NCI-H510A (cell line): ENCODE measurements at regions not wholly inside any gene's neighbourhood (a gene's known extent, or its start where the extent isn't known, plus 50 kb on each side); places are given as distances from the start of the nearest gene placed in this dataset.

ENCODE experiments used
- DNase-seq: peaks from one replicate; lab custom pipeline; 2025; lab: John Stamatoyannopoulos, UW

DNA sequence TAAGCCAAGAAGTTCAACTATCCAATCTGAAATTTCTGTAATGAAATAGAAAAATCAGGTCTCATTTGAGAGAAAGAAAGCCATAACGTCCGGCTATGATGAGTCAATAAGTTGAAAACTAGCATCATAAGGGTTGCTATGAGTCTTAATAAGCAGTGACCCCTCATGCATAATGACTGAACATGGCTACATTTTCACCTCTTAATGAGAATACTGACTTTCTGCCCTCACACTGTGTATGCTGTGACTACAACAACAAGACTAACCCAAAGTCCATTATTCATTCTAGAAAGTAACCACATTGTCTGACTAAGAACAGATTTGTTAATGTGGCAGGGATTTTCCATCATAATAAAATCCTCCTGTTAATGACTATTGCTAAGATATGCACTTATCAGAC, 884.0 kb upstream of the CADM2 start:
- no peak for DNase-seq

DNA sequence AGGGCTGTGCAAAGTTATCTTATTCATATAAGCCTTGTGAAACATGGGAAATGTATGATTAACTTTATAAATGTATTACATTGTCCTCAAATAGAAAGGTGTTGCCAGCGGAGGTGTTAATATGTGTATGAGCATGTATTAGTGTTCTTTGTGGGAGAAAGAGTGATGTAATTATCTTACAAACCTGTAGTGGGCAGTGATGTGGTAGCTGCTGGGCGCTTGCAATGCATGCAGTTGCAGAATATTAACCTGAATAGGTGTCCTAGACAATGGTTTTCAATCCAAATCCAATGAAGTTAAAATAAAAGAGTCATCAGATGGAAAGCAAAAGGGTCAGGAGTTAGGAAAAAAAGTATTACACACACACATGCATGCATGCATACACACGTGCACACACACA, 881.3 kb upstream of the CADM2 start:
- no peak for DNase-seq

DNA sequence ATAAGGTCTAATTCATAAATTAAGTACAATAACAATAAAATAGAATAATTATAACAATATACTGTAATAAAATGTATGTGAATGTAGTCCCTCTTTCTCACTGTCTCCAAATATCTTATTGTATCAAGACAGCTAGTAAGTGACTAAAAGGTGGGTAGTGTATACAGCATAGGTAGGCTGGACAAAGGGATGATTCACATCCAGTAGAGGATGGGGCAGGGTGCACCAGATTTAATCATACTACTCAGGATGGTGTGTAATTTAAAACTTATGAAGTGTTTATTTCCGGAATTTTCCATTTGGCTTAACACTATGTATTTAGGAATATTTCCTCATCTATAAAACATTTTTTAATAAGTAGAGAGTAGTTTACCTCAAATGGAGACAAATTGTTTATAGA, 876.1 kb upstream of the CADM2 start:
- no peak for DNase-seq

DNA sequence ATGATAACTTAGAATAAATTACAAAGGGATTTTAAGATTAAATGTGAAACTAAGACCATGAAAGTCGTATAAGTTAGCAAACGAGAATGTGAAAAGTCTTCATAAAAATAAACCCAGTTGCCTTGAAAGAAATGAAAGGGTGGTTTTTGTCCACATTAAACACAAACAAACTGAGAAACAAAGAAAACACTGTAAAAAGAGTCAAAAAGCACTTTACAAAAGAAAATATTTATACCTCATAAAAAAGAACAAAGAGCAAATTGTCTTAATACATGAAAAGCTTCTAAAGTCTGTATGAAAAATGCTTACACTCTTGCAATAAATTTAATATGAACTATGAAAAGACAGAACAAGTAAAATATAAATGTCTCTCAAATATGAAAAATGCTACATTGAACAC, 865.9 kb upstream of the CADM2 start:
- DNase-seq: no peak

DNA sequence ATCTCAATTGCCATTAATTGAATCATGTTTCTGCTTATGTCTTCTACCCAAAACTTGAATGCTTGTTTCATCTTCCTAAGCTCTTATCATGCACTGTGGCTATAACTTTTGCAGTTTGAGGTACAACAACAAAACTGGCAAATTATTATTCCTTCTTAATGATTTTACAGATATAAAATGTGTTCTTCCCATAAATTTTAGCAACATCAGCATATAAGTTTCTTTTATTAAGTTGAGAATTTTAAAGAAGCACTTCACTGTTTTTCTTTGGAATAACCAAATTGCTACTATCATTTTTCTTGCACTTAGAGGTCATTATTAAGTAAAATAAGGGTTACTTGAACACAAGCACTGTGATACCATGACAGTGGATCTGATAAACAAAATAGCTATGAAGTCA, 862.6 kb upstream of the CADM2 start:
- no peak for DNase-seq

DNA sequence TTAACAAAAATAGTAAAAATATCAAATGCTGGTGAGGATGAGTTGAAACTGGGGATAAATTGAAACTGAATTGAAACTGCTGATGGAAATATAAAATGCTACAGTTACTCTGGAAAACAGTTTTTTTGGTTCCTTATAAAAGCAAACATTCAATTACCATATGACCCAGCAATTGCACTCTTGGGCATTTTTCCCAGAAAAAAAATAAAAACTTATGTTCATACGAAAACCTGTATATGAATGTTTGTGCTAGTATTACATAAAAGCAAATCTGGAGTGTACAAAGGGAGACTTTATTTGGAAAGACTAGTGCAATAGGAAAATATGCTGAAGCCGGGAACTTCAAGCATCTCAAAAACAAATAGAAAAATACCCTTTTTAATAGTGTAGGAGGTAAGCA, 857.9 kb upstream of the CADM2 start:
- no peak for DNase-seq

DNA sequence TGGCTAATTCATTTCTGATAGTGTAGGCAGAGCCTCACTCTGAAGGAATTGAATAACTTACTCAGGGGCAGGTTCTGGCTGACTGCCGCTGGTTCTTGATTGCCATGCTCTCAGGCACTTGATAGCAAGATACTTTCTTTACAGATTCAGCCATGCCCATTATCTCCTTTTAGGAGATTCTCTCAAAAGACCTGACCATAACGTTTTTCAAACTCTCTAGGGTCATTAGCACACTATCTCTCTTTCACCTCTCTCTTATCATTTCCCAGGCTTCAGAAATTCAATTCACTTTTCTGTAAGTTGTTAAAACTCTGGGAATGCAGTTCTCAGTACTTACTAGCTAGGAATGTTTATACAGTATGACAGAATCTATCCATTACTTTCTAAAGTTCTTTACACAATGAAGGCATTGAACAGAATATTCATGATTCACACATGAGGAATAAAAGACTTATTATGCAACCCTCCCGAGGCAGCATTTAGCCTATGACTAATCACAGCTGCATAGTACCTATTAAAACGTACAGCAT, 850.3 kb upstream of the CADM2 start:
- no peak for DNase-seq

DNA sequence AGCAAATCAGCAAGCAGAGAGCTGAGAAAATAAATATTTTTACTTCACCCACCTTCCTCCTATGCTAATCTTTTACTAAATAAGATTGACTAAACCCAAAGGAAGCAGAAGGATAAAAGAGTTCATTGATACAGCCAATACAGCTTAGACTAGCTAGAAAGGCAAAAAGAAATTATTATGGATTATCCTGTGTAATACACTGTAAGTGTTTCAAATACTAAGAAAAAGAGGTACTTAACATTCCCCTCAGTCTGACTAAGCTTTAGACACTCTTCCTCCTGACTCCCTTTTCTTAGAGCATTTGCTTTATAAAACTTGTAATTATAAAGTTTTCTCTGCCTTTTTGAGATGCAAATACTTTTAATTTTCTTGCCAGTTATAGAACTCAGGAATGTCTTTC, 848.9 kb upstream of the CADM2 start:
- DNase-seq: no peak

DNA sequence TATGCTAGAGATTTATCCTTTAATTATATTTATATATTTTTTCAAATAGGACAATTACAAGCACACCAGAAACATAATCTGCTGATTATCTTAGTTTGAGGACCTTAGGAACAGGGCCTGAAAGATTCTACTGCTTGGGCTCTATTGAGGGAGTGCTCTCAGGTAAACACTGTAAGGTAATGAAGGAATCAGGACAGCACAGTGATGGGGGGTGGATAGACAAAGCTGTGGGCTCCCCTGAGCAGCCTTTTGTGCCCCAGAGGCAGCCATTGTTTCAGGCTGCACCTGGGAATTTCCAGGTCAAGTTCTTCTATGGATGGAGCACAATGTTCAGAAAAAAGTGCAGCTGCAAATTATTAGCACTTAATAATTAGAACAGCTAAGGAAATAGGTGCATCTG, 848.0 kb upstream of the CADM2 start:
- no peak for DNase-seq

DNA sequence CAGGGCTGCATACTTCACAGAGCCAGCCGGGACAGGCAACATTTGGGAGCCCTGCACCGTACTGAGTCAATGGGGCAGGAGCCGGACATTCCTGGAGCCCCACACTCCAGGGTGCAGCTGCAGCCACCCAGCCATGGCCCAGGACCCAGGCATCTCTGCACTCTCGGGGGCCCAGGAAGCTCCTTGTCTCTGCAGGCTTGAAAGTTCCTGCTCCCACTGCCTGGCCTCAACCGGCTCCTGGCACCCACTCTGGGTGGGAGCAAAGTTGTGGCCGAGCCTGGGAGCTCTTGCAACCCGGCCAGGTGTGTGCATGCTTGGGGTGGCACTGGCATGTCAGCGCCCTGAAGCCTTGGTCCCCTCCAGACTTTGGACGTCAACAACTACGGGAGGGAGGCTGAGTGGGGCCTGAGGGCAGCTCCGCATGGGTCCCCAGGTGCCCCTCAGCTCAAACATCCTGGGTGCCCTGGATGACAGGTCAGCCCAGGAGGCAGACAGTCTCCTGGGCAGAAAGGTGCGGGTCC, 833.5 kb upstream of the CADM2 start:
- DNase-seq: no peak

DNA sequence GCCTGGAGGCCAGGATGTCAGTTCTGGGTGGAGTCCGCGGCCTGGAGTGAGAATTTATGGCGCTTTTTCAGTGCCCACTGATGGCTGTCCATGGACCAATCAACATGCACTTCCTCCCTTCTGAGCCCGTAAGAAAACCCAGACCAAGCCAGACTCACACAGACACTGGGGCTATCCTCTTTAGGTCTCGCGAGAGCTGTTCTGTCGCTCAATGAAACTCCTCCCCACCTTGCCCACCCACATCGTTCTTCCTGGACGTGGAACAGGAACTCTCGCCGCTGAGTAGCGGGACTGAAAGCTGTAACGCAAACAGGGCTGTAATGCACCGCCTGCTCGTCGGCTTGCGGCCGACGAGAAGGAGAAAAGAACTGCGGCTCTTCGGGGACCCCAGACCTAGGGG, 833.0 kb upstream of the CADM2 start:
- no peak for DNase-seq

DNA sequence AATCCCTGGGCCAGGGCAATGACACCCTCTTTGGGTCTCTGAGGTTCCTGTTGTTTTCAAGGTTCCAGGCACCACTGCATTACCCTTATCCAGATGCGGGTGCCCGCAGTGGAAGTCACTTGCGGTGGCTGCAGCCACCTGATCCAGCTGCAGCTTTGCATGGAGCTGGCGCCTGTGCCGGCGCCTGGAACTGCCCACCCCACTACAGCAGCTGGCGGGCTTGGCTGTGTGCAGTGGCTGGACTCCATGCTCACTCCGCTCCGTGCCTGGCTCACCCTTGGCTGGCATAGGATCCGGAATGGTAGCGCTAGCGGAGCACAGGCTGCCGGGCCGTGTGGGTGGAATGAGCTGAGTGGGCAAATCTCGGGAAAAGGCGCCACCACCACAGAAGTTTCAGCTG, 832.6 kb upstream of the CADM2 start:
- no peak for DNase-seq

DNA sequence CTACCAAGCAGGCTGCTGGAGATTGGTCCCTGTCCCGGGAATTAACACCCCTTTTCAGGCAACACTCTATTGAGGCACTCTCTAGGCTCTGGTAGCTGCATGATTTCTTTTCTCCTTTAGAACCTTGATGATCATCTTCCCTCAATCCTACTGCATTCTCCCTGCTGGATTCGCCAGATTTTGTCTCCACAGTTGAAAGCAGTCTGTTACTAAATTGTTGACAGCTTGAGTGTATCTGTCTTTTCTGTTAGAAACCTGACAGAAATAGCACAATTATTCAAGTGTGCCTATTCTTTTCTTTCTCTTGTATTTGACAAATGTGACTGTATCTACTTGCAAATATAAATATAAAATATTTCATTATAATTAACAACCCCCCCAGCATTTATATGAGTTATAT, 830.8 kb upstream of the CADM2 start:
- no peak for DNase-seq

DNA sequence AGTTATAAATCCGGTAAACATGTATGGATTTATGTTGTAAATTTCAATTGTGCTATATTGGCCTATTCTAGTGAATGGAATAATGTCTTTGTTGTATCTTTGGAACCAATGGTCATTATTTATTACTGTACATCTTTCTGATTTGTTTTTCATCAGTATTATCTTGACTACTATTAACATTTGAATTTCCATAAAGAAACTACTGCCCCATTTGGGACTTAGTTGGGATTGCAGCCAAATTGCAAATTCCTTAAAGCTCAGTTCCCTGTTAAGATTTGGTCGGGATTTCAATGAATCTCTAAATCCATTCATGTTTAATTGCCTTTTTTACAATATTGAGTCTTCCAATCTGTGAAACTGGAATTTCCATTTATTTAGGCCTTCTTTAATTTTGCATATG, 822.4 kb upstream of the CADM2 start:
- no peak for DNase-seq

DNA sequence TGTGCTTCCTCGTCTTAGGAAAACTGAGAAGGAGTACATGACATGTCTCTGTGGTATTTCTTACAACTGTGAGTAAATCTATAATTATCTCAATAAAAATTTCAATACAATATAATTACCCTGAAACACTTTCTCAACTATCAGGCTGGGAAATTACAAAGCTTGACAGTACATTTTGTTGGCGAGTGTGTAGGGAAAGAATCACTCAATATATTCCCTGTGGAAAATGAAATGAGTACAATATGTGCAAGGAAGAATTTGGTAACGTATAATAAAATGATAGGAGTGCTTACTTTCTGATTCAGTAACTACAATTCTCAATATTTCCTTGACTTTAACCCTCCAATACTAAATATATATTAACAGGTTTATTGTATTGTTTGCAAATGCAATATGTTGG, 818.2 kb upstream of the CADM2 start:
- no peak for DNase-seq

DNA sequence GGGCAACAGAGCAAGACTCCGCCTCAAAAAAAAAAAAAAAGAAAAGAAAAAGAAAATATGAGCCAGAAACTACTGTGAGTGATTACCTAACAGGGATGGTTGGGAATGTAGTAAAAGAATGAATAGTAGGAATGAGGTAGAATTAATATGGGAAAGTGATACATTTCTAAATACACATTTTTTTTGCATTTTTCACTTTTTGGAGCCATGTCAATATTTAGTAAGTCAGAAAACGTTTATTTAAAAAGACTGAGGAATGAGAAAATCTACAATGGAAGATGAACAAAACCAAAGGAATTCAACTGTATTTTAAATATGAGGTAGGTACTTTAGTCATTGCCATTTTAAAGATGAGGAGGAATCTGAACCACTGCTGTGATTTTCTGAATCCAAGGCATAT, 817.2 kb upstream of the CADM2 start:
- no peak for DNase-seq

DNA sequence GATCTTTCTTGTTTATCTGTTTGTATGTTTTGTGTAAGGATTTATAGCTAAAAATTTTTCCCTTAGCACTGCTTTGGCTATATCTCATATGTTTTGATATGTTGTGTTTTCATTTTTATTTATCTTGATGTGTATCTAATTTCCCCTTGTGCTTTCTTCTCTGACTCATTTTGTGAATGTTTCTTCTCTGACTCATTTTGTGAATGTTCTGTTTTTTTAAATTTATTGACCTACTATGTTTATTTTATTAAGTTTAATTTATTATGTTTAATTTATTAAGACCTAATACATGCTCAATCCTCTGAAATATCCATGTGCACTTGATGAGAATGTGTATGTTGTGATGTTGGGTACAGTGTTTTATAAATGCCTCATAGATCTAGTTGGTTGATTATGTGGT, 793.5 kb upstream of the CADM2 start:
- no peak for DNase-seq

DNA sequence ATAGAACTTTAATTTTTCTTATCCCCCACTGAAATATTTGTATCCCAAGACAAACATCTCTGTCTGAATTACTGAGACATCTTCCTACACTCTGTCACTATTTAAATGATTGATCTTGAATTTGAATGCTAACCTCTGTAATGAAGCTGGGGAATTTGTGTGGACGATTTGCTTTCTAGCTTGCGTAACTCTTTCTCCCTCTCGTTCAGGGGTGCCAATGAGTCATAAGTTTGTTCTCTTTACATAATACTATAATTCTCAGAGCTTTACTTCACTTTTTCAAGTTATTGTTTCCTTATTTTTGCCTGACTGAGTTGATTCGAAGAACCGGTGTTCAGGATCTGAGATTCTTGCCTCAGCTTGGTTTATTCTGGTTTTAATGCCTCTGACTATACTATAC, 783.3 kb upstream of the CADM2 start:
- DNase-seq: no peak

DNA sequence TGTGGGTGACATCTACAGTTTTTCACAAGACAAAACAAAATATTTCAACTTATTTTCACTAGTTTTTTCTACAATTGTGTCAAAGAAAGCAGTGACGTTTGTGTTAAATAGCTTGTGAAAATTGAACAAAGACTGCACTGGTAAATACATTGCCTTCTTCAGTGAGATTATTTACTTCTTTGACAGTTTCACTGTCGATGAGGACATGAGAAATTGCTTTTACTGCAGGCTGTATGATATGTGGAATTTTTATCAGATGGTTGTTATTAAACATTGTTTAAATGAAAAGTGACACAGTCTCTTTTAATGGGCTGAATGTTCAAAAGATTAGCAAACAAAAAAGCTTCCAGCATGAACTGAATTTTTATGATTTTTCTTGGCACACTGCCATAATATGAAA, 773.9 kb upstream of the CADM2 start:
- no peak for DNase-seq

DNA sequence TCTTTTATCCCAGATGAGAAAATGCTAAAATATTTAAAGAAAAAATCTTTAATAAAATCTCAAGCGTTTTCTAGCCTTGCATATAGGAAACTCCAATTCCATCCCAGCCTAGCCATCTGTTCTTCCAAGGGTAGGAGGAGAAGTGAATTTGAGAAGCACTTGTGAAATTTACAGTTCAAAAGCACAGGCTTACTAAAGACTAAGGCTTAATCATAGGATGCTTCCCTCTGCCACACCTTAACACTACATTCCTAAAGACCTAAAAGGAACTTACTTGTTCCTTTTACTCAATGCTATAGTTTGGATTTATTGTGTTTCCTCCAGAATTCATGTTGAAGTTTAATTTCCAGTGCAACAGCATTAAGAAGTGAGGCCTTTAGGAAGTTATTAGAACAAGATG, 764.8 kb upstream of the CADM2 start:
- no peak for DNase-seq

DNA sequence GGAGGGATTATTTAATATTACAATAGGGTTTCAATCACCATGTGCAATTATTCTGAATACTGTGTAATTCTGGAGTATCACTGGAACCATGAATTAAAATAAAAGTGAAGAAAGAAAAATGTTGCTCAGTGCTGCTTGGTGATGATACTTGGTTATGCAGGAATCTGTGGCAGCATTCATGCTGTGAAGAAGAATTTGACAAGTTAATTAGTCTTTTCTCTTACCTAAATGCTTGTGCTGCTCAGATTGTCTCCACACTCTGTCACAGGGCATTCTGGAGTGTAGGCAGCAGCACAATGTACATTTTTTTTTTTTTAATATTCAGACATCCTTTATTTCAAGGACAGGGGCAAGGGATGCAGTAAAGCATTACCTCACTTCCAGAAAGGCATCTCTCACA, 749.3 kb upstream of the CADM2 start:
- no peak for DNase-seq

DNA sequence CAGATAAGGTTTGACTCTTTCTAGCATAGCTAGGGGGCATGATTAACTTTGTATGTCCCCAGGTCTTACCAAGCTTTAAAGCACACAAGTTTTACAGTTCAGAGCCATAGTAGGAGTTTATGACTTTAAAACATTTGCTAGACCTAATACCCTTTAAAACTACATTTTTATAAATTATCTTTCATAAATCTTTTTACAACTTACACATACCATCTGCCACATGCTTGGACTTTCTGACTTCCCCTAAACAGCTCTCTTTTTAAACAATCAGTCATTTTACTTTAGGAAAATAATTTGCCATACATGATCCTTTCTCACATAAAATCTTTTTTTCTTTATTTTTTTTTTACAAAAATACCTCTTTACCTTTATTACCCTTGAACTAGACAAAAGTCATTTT, 735.3 kb upstream of the CADM2 start:
- DNase-seq: no peak

DNA sequence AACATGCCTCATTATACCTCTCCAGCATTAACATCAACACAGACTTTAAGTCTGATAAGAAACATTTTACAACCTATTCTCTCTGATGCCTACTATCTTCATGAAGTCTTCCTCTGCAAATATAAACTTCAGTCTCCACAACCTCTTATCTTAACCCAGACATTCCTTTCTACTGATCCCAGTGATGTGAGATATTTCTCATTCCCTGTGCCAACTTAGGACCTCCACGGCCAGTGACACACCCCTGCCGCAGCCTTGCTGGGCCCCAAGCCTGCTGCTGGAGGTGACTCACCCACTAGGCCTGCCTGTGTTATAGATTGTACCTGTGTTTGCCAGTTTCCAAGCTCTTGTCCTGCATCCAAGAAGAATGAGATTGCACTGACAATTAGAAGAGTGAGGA, 734.5 kb upstream of the CADM2 start:
- no peak for DNase-seq

DNA sequence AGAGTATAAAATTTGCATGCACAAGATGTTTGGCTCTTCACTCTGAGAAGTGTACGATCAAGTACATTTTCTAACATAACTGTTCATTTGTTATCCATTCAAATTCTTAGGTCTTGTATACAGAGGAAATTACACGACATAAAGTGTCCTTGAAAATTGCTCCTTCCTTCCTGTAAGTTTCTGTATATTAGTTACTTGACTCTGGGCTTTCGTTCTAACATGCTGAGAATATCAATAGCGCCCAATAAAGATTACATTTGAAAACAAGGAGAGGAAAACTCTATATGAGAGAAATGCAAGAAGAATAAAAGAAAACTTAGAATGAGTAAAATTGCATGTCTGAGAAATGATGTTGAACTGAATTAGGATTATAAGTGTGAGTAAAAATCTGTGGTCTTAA, 722.5 kb upstream of the CADM2 start:
- DNase-seq: no peak

DNA sequence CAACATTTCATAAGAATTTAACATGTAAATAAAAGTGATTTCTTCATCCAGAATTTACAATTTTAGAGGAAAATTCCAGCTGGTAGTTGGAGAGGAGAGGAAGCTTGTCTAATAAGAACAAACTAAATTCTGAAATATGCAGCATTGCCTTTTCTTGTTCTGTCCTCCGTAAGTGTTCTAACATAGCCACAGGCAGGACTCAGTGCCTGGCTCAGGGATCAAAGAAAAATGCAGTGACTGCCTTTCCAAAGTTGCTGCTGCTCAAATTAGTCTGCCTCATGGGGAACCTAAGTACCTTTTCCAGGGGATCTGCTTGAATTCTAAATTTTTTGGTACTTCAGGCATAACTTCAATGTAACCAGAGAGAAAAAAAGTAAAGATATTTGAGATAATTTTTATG, 713.0 kb upstream of the CADM2 start:
- no peak for DNase-seq
